Endothelial cell of umbilical vein (primary cell): ENCODE measurements at regions not wholly inside any gene's neighbourhood (a gene's known extent, or its start where the extent isn't known, plus 50 kb on each side); places are given as distances from the start of the nearest gene placed in this dataset.

Experiments
- BruUV-seq: library from RNA; stranded (reverse); fragments of 400-500 nt; replicated peaks from 2 replicates; lab custom pipeline; 2021; lab: Mats Ljungman, UMichigan
- CTCF ChIA-PET: fragments of 300-600, 350-600 bp; sonication (Branson Sonifier 250); formaldehyde crosslinking; loops from one replicate; lab custom pipeline; 2021; ENCODE audit warnings: antibody characterized with exemption, inconsistent platforms; lab: Charles Lee
- POLR2A ChIA-PET: fragments of 300-600, 350-600 bp; sonication (Branson Sonifier 250); formaldehyde crosslinking; loops from one replicate; lab custom pipeline; 2021; ENCODE audit warnings: antibody characterized with exemption, inconsistent platforms; lab: Charles Lee
- DNase-seq: peaks from one replicate; pipeline ENCODE4 v3.0.0-alpha.2; 2011; ENCODE audit warnings: low read depth, low spot score
- FAIRE-seq: peaks from 2 replicates; lab custom pipeline; 2011; peaks lifted over from hg19 to GRCh38; lab: Jason Lieb, UNC
- H2AFZ ChIP-seq: 2 replicates; pipeline ENCODE4 v1.6.0; 2012; ENCODE audit warnings: low read depth, low read length, control low read depth, inconsistent platforms
- H3K27ac ChIP-seq: 2 replicates; pipeline ENCODE4 v1.5.1; 2011; ENCODE audit warnings: low read depth, mild to moderate bottlenecking, control low read depth, low read length, moderate library complexity; ENCODE audit not compliant: insufficient read depth
- H3K27me3 ChIP-seq, 2 experiments: 2 replicates each; pipeline versions ENCODE4 v1.6.0 to v1.6.1; 2011; ENCODE audit warnings: low read length in 2 of 2, mixed read lengths in 1 of 2; ENCODE audit not compliant: control insufficient read depth in 2 of 2, insufficient read depth in 2 of 2
- H3K36me3 ChIP-seq, 2 experiments: 2 replicates in 1 of 2; 3 replicates in 1 of 2; pipeline ENCODE4 v1.5.1; 2011; ENCODE audit warnings: low read length in 2 of 2, mild to moderate bottlenecking in 1 of 2, moderate library complexity in 1 of 2; ENCODE audit not compliant: control insufficient read depth in 2 of 2, insufficient read depth in 2 of 2; ENCODE audit errors: extremely low read depth in 1 of 2
- H3K4me1 ChIP-seq: 3 replicates; pipeline ENCODE4 v1.5.1; 2011; ENCODE audit warnings: mild to moderate bottlenecking, low read length; ENCODE audit not compliant: control insufficient read depth, insufficient read depth; ENCODE audit errors: extremely low read depth
- H3K4me2 ChIP-seq: 2 replicates; pipeline ENCODE4 v1.6.1; 2011; ENCODE audit warnings: low read length, control low read depth, mixed read lengths; ENCODE audit not compliant: insufficient read depth
- H3K4me3 ChIP-seq, 3 experiments: fragments of 200-600 bp in 1 of 3; sonication (generic), shearing (Covaris generic) in 1 of 3; replicated peaks in 1 of 3; 2 replicates each; pipeline ENCODE4 v1.5.1; 2011 to 2016; ENCODE audit warnings: control low read depth in 3 of 3, low read length in 3 of 3, mild to moderate bottlenecking in 2 of 3, inconsistent platforms in 1 of 3, low read depth in 1 of 3, moderate library complexity in 1 of 3; ENCODE audit not compliant: insufficient read depth in 1 of 3
- H3K79me2 ChIP-seq: 2 replicates; pipeline ENCODE4 v1.6.0; 2012; ENCODE audit warnings: low read length, inconsistent platforms; ENCODE audit not compliant: control insufficient read depth, insufficient read depth
- H3K9ac ChIP-seq: replicated peaks from 2 replicates; pipeline ENCODE3; 2011; ENCODE audit warnings: low read length, control low read depth; ENCODE audit not compliant: insufficient read depth; ENCODE audit errors: extremely low read depth
- H3K9me1 ChIP-seq: replicated peaks from 3 replicates; pipeline ENCODE4 v1.6.0; 2011; ENCODE audit warnings: mild to moderate bottlenecking, low read length; ENCODE audit not compliant: control insufficient read depth, insufficient read depth; ENCODE audit errors: extremely low read depth
- H3K9me3 ChIP-seq: replicated peaks from 2 replicates; pipeline ENCODE4 v1.5.1; 2012; ENCODE audit warnings: low read length, inconsistent platforms; ENCODE audit not compliant: control insufficient read depth, insufficient read depth
- H4K20me1 ChIP-seq: replicated peaks from 2 replicates; pipeline ENCODE3; 2011; ENCODE audit warnings: mild to moderate bottlenecking, low read length; ENCODE audit not compliant: control insufficient read depth, insufficient read depth; ENCODE audit errors: extremely low read depth
- CTCF ChIP-seq, 2 donors: IDR thresholded peaks; 1 replicate in 1 of 2; 2 replicates in 1 of 2; pipeline ENCODE4 v1.5.1; 2011; ENCODE audit warnings: low read length in 2 of 2, mild to moderate bottlenecking in 2 of 2, moderate library complexity in 2 of 2, control low read depth in 1 of 2, inconsistent platforms in 1 of 2, low read depth in 1 of 2; ENCODE audit not compliant: insufficient read depth in 1 of 2; ENCODE audit errors: extremely low read depth in 1 of 2
- EZH2 ChIP-seq: IDR thresholded peaks from 2 replicates; pipeline ENCODE4 v1.6.1; 2012; ENCODE audit warnings: borderline replicate concordance, low read depth, mild to moderate bottlenecking, moderate library complexity, low read length, inconsistent platforms; ENCODE audit not compliant: severe bottlenecking
- FOS ChIP-seq: IDR thresholded peaks from 2 replicates; pipeline ENCODE4 v1.6.1; 2011; ENCODE audit warnings: mild to moderate bottlenecking, low read length, moderate library complexity, borderline replicate concordance; ENCODE audit not compliant: insufficient read depth
- GATA2 ChIP-seq: IDR thresholded peaks from 2 replicates; pipeline ENCODE4 v1.7.0; 2011; ENCODE audit warnings: low read depth, mild to moderate bottlenecking, moderate library complexity, mixed read lengths, low read length; ENCODE audit not compliant: insufficient read length, insufficient read depth
- JUN ChIP-seq: IDR thresholded peaks from 2 replicates; pipeline ENCODE4 v1.6.1; 2011; ENCODE audit warnings: borderline replicate concordance, low read depth; ENCODE audit not compliant: insufficient read length, insufficient read depth
- MYC ChIP-seq: IDR thresholded peaks from one replicate; pipeline ENCODE4 v1.6.1; 2011; ENCODE audit warnings: mild to moderate bottlenecking, low read depth, low read length
- POLR2A ChIP-seq: IDR thresholded peaks from 2 replicates; pipeline ENCODE4 v1.6.1; 2012; ENCODE audit warnings: low read depth, mild to moderate bottlenecking, control low read depth, low read length
- POLR2AphosphoS5 ChIP-seq: IDR thresholded peaks from 2 replicates; pipeline ENCODE4 v1.6.1; 2012; ENCODE audit warnings: low read depth, mild to moderate bottlenecking, control low read depth, low read length, moderate library complexity; ENCODE audit not compliant: insufficient read depth
- dilution Hi-C: fragments of 300-500 bp; cut with MboI; formaldehyde crosslinking; loops from one replicate; pipeline ENCODE4 v1.15.0; 2019; ENCODE audit warnings: low sequenced_read_pairs; ENCODE audit not compliant: extremely low pct_ligation_motif_present
- intact Hi-C: fragments of 100-400 bp; cut with micrococcal nuclease; formaldehyde crosslinking; loops from one replicate; pipeline ENCODE4 v1.10.0; 2022
- TF ChIP-seq, protein P1 (sequence below): IDR thresholded peaks from 2 replicates; pipeline ENCODE4 v1.6.1; 2011; ENCODE audit not compliant: insufficient read depth, insufficient read length

DNA sequence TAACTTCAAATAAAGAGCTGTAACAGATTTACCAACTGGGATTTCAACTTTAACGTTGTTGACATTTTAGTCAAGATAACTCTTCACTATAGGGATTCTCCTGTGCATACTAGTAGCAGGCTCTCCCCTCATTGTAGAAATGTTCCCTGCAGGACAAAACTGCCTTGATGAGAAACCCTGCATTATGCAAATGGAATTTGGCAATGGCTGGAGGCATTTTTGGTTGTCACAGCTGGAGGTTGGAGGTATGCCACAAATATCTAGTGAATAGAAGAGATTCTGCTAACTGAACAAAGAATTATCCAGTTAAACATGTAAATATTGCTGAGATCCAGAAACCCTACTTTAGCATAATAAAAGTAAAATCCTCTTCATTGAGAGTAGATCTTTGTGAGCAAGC is 928.8 kb upstream of the ALCAM start:
- TF ChIP-seq, protein P1, sequence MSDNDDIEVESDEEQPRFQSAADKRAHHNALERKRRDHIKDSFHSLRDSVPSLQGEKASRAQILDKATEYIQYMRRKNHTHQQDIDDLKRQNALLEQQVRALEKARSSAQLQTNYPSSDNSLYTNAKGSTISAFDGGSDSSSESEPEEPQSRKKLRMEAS: no peak
- TF ChIP-seq POLR2AphosphoS5 (no peak), POLR2A (no peak), GATA2 (no peak), JUN (no peak), FOS (no peak), EZH2 (no peak)
- H3K27me3 ChIP-seq: no peaks in the 10 kb centered on the region
- no peak overlapping the region for H3K9ac ChIP-seq
- H2AFZ ChIP-seq: no peak overlapping the region
- H3K36me3 ChIP-seq: no peaks in the 10 kb centered on the region
- dilution Hi-C loops: no loop called here
- H3K4me1 ChIP-seq: no peaks in the 10 kb centered on the region
- no peaks in the 10 kb centered on the region for H3K9me1 ChIP-seq
- H3K4me2 ChIP-seq: no peak overlapping the region
- no peaks in the 10 kb centered on the region for H3K9me3 ChIP-seq
- intact Hi-C loops: no loop called here
- ChIA-PET POLR2A (no interaction called here), CTCF (interaction anchor here (1.1 kb wide), 1 partner anchor 23 kb away, joined by 3 read pairs; no protein-coding TSS in a partner anchor)
- no peaks in the 10 kb centered on the region for H3K79me2 ChIP-seq
- BruUV-seq: no TSS peak
- no peak overlapping the region for H3K4me3 ChIP-seq
- DNase-seq (no peak), FAIRE-seq (no peak)
- H4K20me1 ChIP-seq: no peaks in the 10 kb centered on the region
- no peak overlapping the region for H3K27ac ChIP-seq

GRCh38 chr3:104438706-104439105 is 928.0 kb upstream of the ALCAM start:
- no peak for DNase-seq
- no peak overlapping the region for H3K4me2 ChIP-seq
- H3K4me3 ChIP-seq: no peak overlapping the region
- no peak for FAIRE-seq
- H3K9me1 ChIP-seq: no peaks in the 10 kb centered on the region
- H3K36me3 ChIP-seq: no peaks in the 10 kb centered on the region
- no peaks in the 10 kb centered on the region for H3K9me3 ChIP-seq
- H4K20me1 ChIP-seq: no peaks in the 10 kb centered on the region
- POLR2A ChIA-PET: no interaction called here
- no peak overlapping the region for H3K9ac ChIP-seq
- CTCF ChIA-PET: no interaction called here
- H3K79me2 ChIP-seq: no peaks in the 10 kb centered on the region
- no peak overlapping the region for H3K27ac ChIP-seq
- BruUV-seq: no TSS peak
- intact Hi-C loops (no loop called here), dilution Hi-C loops (no loop called here)
- no peak for TF ChIP-seq FOS
- TF ChIP-seq MYC: no peak
- TF ChIP-seq JUN: no peak
- no peak for TF ChIP-seq CTCF (IDR thresholded peaks at IDR 0.05; ENCODE audit: extremely low read depth in 1 of 2, insufficient read depth in 1 of 2, low read depth in 1 of 2, low read length in 2 of 2)
- TF ChIP-seq GATA2: no peak
- TF ChIP-seq POLR2AphosphoS5: no peak
- no peak for TF ChIP-seq POLR2A
- TF ChIP-seq, protein P1: no peak
- no peak for TF ChIP-seq EZH2
- no peak overlapping the region for H2AFZ ChIP-seq
- H3K4me1 ChIP-seq: no peaks in the 10 kb centered on the region
- H3K27me3 ChIP-seq: no peaks in the 10 kb centered on the region
